Pancreas (tissue), 10 donors: ENCODE measurements at regions not wholly inside any gene's neighbourhood (a gene's known extent, or its start where the extent isn't known, plus 50 kb on each side); places are given as distances from the start of the nearest gene placed in this dataset.

Experiments
- ATAC-seq, 4 donors: fragments of 200-7000 bp; cut with Tn5 transposase; one replicate each; pipeline versions ENCODE4 v1.8.0 to v1.9.1; 2020; ENCODE audit warnings: mild to moderate bottlenecking in 4 of 4, moderate library complexity in 4 of 4
- DNase-seq, 6 donors: peaks; one replicate each; pipeline ENCODE4 v3.0.0-alpha.2; 2020
- FAIRE-seq: peaks from 2 replicates; lab custom pipeline; 2012; peaks lifted over from hg19 to GRCh38; lab: Jason Lieb, UNC
- H3K27ac ChIP-seq, 4 donors: fragments of 200-600 bp; sonication (generic); 1 replicate in 3 of 4; 2 replicates in 1 of 4; pipeline versions ENCODE4 v1.5.0 to v1.8.0; 2020
- H3K27me3 ChIP-seq, 4 donors: fragments of 200-600 bp; one replicate each; pipeline ENCODE4 v1.8.0; 2021
- H3K36me3 ChIP-seq, 3 donors: fragments of 200-600 bp; sonication (generic) in 1 of 3; one replicate each; pipeline versions ENCODE4 v1.5.0 to v1.8.0; 2020 to 2021
- H3K4me1 ChIP-seq, 3 donors: fragments of 200-600 bp; one replicate each; pipeline ENCODE4 v1.8.0; 2021
- H3K4me3 ChIP-seq, 4 donors: fragments of 200-600 bp; sonication (generic) in 2 of 4; one replicate each; pipeline versions ENCODE4 v1.5.0 to v1.8.0; 2020 to 2021
- H3K9me3 ChIP-seq, 4 donors: fragments of 200-600 bp; one replicate each; pipeline ENCODE4 v1.8.0; 2021
- CTCF ChIP-seq, 4 donors: fragments of 200-600 bp; sonication (generic) in 3 of 4; IDR thresholded peaks; one replicate each; pipeline versions ENCODE4 v1.5.0 to v1.8.0; 2021; ENCODE audit warnings: antibody characterized with exemption in 4 of 4
- WGBS, 2 donors: extraction: QIAGEN DNeasy Blood & Tissue Kit; methylation state at CpG; one replicate each; pipeline ENCODE4 v1.1.7; 2013; 5-methylcytosine and 5-hydroxymethylcytosine counted together
- intact Hi-C, 3 donors: fragments of 100-400 bp; cut with DNase I; formaldehyde crosslinking; loops; one replicate each; pipeline versions ENCODE4 v1.11.1 to v1.14.2; 2022
- donor health status: healthy with polysubstance abuse.
- donor health status: DM: no; HTN: no; CAD: no; lungs with moderate emphysema.
- donor health status: DM: no; HTN: no; CAD: no.
- donor health status: control.
- donor health status: control.
- donor health status: Bipolar disorder and iron deficiency.
- donor health status: DM: yes; HTN: yes; CAD: no.
- donor health status: DM: no; HTN: no; CAD: no.
- donor health status: DM: no; HTN: no; CAD: no.
- donor health status: DM: yes; HTN: yes; CAD: no.

DNA sequence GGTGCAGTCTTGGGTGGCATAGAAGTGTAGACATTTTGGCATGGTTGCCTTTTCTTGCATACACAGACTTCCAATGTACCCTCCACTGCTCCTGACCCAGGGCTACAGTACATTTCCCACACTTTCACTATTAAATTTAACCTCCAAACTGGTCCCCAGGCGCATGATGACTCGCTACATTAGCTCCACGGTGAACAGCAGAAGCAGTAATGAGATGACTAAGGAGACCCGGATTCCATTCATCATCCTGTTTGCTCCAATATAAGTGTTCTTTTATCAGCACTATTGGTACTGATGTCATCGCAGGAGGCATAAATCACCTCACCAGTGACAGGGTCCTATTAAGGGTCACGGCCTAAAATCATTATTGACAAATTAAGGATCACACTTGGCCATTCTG lies 316.5 kb downstream of the EN1 start:
- no peak for TF ChIP-seq CTCF (IDR thresholded peaks at IDR 0.05)
- H3K27me3 ChIP-seq: no peaks in the 10 kb centered on the region
- FAIRE-seq (no peak), DNase-seq (no peak), ATAC-seq (no peak)
- WGBS, 2 donors: 59 to 62% methylated on average over 6 of the region's 6 CpGs
- no peak overlapping the region for H3K4me3 ChIP-seq
- intact Hi-C loops: no loop called here
- H3K27ac ChIP-seq: no peak overlapping the region
- H3K4me1 ChIP-seq: no peaks in the 10 kb centered on the region
- H3K36me3 ChIP-seq: no peaks in the 10 kb centered on the region
- H3K9me3 ChIP-seq: no peaks in the 10 kb centered on the region

DNA sequence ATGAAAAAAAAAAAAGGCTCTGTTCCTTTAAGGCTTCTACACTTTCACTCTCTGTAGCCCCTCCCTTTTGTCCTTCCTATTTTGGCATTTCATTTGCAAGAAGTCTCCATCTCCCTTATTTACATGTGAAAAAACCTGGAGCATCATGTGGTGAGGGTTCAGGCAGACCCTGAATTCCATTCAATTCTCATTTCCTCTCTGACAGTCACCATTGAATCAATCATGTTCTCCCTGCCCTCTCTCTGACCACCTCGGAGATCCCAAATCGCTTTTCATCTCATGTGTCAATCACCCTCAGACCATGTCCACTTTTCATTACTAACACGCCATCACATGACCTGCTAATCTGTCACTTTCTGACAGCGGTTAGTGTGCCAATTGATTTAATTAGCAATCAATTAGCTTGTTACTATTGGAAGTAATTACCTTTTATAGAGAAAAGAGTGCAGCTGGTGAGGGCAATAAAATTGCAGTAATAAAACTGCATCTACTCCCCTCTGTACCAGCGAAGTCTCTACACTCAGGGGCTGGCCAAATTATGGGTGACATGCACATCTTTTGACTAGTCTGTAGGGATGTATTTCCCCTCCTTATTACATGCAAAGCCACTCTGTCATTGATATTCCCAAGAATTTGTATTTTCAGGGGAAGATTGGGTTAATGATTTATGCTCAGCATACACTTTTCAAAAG lies 317.4 kb downstream of the EN1 start:
- ATAC-seq: no peak
- Histone ChIP-seq H3K4me3 (no peak overlapping the region), H3K36me3 (no peaks in the 10 kb centered on the region), H3K4me1 (no peaks in the 10 kb centered on the region), H3K9me3 (no peaks in the 10 kb centered on the region), H3K27me3 (no peaks in the 10 kb centered on the region), H3K27ac (no peak overlapping the region)
- no peak for TF ChIP-seq CTCF (IDR thresholded peaks at IDR 0.05)
- 21 to 28% methylated on average over 5 of the region's 5 CpGs for WGBS, 2 donors
- no peak for DNase-seq
- intact Hi-C loops: no loop called here
- FAIRE-seq: no peak

DNA sequence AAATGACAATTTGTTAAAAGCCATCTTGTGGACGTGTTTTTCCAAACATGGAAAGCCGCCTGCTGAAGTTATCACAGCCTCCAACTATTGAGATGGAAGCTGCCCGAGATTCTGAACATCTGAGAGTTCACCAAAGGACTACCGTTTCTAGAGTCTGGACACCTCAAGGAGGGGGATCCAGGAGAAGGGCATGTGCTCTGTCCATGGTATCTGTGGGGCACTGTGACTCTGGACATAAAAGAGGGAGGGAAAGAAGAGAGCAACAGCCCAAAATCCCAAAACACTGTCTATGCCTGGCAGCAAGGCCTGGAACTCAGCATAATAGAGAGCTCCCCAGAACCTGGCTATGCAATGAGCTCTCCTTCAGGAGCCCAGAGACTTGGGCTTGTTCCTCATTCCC lies 319.9 kb downstream of the EN1 start:
- Histone ChIP-seq H3K27me3 (no peaks in the 10 kb centered on the region), H3K4me3 (no peak overlapping the region), H3K27ac (no peak overlapping the region), H3K36me3 (no peaks in the 10 kb centered on the region), H3K9me3 (no peaks in the 10 kb centered on the region), H3K4me1 (no peaks in the 10 kb centered on the region)
- no peak for DNase-seq
- 67 to 69% methylated on average over 4 of the region's 4 CpGs for WGBS, 2 donors
- no peak for TF ChIP-seq CTCF (IDR thresholded peaks at IDR 0.05)
- ATAC-seq: no peak
- intact Hi-C loops: no loop called here
- no peak for FAIRE-seq

DNA sequence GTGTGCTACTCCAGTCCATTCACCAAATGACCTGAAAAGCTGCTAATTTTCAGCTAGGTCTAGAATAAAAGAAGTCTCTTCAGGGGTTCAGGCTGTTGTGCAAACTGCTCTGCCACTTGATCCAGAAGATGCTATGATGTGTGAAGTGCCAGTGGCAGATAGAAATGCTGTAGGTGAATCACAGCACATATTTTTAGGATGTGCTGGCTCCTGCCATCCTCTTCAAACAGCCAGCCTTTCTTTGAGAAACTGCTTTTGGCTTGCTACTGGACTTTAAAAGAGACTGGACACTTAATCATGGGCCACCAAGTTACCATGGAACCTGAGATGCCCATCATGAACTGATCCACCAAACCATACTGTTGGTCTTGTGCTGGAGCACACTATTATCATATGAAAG lies 322.1 kb downstream of the EN1 start:
- TF ChIP-seq CTCF (IDR thresholded peaks at IDR 0.05): no peak
- no peaks in the 10 kb centered on the region for H3K9me3 ChIP-seq
- H3K4me3 ChIP-seq: no peak overlapping the region
- intact Hi-C loops: no loop called here
- H3K36me3 ChIP-seq: no peaks in the 10 kb centered on the region
- ATAC-seq: no peak
- no peaks in the 10 kb centered on the region for H3K27me3 ChIP-seq
- no peak overlapping the region for H3K27ac ChIP-seq
- no peak for FAIRE-seq
- DNase-seq: no peak
- no peaks in the 10 kb centered on the region for H3K4me1 ChIP-seq

- no peaks in the 10 kb centered on the region for H3K9me3 ChIP-seq
- no peak for FAIRE-seq
- no peaks in the 10 kb centered on the region for H3K27me3 ChIP-seq
- no peak overlapping the region for H3K27ac ChIP-seq
- no peaks in the 10 kb centered on the region for H3K4me1 ChIP-seq
- intact Hi-C loops: no loop called here
- H3K4me3 ChIP-seq: no peak overlapping the region
- H3K36me3 ChIP-seq: no peaks in the 10 kb centered on the region
- ATAC-seq: no peak
- no peak for DNase-seq
- no peak for TF ChIP-seq CTCF (IDR thresholded peaks at IDR 0.05)
These were observed 322.5 kb downstream of the EN1 start for GRCh38 chr2:118524911-118525310.
